ENCODE measurements at regions not wholly inside any gene's neighbourhood (a gene's known extent, or its start where the extent isn't known, plus 50 kb on each side); places are given as distances from the start of the nearest gene placed in this dataset.

DNA sequence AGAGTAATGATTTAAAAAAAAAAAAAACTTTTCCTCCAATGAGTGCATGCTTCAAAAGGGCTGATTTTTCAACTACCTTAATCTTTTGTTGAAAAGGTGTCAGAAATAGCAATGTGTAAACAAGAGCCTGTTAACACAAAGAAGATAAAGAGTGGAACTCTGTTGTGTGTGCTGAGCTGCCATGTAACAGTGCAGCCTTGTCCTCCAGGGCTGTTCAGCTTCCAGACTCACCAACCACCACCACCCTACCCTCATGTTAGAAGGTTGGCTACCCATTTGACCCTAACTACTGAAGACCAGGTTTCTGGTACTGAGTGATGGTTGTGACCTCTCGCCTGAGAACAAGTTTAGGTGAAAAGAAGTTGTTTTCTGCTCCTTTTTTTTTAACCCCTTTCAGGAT lies 222.8 kb upstream of the TEX13C start:
- Histone ChIP-seq H3K36me3 (no peaks in the 10 kb centered on the region), H3K4me3 (no peak overlapping the region), H3K27me3 (no peaks in the 10 kb centered on the region), H3K4me1 (no peaks in the 10 kb centered on the region), H3K27ac (no peak overlapping the region), H3K9me3 (no peaks in the 10 kb centered on the region)
- in situ Hi-C loops (cut with MboI; ENCODE audit: low pct_ligation_motif_present in 1 of 4, low pct_unique_long_range_greater_than_20kb in 1 of 4, low sequenced_read_pairs in 3 of 4) (no loop called here), intact Hi-C loops (cut with DNase I; ENCODE audit: low total_unique reads) (no loop called here)
- 45% methylated on average over 1 of the region's 1 CpG; no CpG with 5 or more reads in 1 of the 2 donors for WGBS, 2 donors (ENCODE audit: low coverage in 1 of 2)
- no peak for DNase-seq
- TF ChIP-seq EP300 (IDR thresholded peaks at IDR 0.05; ENCODE audit: low read depth) = no peak
- TF ChIP-seq, protein P1, sequence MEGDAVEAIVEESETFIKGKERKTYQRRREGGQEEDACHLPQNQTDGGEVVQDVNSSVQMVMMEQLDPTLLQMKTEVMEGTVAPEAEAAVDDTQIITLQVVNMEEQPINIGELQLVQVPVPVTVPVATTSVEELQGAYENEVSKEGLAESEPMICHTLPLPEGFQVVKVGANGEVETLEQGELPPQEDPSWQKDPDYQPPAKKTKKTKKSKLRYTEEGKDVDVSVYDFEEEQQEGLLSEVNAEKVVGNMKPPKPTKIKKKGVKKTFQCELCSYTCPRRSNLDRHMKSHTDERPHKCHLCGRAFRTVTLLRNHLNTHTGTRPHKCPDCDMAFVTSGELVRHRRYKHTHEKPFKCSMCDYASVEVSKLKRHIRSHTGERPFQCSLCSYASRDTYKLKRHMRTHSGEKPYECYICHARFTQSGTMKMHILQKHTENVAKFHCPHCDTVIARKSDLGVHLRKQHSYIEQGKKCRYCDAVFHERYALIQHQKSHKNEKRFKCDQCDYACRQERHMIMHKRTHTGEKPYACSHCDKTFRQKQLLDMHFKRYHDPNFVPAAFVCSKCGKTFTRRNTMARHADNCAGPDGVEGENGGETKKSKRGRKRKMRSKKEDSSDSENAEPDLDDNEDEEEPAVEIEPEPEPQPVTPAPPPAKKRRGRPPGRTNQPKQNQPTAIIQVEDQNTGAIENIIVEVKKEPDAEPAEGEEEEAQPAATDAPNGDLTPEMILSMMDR (IDR thresholded peaks at IDR 0.05) = no peak
- TF ChIP-seq POLR2AphosphoS5 (IDR thresholded peaks at IDR 0.05) = no peak

DNA sequence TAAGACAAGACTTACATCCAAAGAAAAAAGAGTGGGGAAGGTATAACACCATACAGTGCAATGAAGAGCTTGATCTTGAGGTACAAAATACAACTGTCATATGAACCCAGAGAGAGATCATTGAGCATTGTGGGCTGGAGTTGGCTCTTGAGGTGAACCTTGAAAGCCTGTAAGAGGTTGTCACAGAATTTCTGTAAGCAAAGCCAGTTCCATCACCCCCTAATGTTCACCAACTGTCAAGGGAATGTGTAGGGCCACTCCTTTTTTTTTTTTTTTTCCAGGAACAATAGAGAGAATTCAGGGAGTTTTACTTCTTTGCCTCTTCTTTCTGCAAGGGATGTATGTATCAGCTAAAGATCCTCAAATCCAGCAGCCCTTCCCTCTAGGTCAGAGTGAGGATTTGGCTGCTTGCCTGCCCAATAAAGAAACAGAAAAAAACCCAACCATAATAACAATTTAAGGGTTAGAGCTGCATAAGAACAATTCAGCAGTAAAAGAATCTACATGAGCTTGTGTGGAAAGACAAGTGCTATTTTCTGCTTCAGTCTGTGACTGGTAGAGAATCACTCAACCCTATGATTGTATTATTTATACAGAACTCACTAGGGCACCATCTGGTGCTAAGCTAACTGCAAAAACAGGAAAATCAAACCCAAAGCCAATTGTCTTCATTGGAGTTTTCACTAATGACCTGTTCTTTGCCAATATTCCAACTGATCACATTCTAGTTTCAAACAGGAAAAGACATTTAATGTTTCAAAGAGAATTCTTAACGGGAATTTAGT lies 217.5 kb upstream of the TEX13C start:
- no peak for TF ChIP-seq POLR2AphosphoS5 (IDR thresholded peaks at IDR 0.05)
- no peak for TF ChIP-seq EP300 (IDR thresholded peaks at IDR 0.05; ENCODE audit: low read depth)
- no peak for TF ChIP-seq POLR2A (IDR thresholded peaks at IDR 0.05)
- TF ChIP-seq, protein P1 (IDR thresholded peaks at IDR 0.05) = no peak
- no peaks in the 10 kb centered on the region for H3K9me3 ChIP-seq
- no peak overlapping the region for H3K27ac ChIP-seq
- intact Hi-C loops (cut with DNase I; ENCODE audit: low total_unique reads) = no loop called here
- H3K4me1 ChIP-seq = no peaks in the 10 kb centered on the region
- in situ Hi-C loops (cut with MboI; ENCODE audit: low pct_ligation_motif_present in 1 of 4, low pct_unique_long_range_greater_than_20kb in 1 of 4, low sequenced_read_pairs in 3 of 4) = no loop called here
- DNase-seq = no peak
- WGBS, 2 donors (ENCODE audit: low coverage in 1 of 2) = 37 to 80% methylated on average over 1 of the region's 1 CpG
- H3K4me3 ChIP-seq = no peak overlapping the region
- no peaks in the 10 kb centered on the region for H3K27me3 ChIP-seq
- H3K36me3 ChIP-seq = no peaks in the 10 kb centered on the region

DNA sequence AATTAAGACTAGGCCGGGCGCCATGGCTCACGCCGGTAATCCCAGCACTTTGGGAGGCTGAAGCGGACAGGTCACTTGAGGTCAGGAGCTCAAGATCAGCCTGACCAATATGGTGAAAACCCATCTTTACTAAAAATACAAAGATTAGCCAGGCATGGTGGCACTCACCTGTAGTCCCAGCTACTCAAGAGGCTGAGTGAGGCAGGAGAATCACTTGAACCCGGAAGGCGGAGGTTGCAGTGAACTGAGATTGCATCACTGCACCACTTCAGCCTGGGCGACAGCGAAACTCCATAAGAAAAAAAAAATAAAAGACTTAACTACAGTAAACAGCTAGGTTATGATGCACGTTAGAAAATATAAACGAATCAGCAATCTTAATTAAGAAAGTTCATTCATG lies 216.0 kb upstream of the TEX13C start:
- Histone ChIP-seq H3K27me3 (no peaks in the 10 kb centered on the region), H3K4me1 (no peaks in the 10 kb centered on the region), H3K9me3 (no peaks in the 10 kb centered on the region), H3K27ac (no peak overlapping the region), H3K4me3 (no peak overlapping the region), H3K36me3 (no peaks in the 10 kb centered on the region)
- intact Hi-C loops (cut with DNase I; ENCODE audit: low total_unique reads) (no loop called here), in situ Hi-C loops (cut with MboI; ENCODE audit: low pct_ligation_motif_present in 1 of 4, low pct_unique_long_range_greater_than_20kb in 1 of 4, low sequenced_read_pairs in 3 of 4) (no loop called here)
- TF ChIP-seq POLR2A (IDR thresholded peaks at IDR 0.05) (no peak), EP300 (IDR thresholded peaks at IDR 0.05; ENCODE audit: low read depth) (no peak), POLR2AphosphoS5 (IDR thresholded peaks at IDR 0.05) (no peak)
- TF ChIP-seq, protein P1 (IDR thresholded peaks at IDR 0.05) = no peak
- 83% methylated on average over 11 of the region's 11 CpGs; no CpG with 5 or more reads in 1 of the 2 donors for WGBS, 2 donors (ENCODE audit: low coverage in 1 of 2)
- no peak for DNase-seq

DNA sequence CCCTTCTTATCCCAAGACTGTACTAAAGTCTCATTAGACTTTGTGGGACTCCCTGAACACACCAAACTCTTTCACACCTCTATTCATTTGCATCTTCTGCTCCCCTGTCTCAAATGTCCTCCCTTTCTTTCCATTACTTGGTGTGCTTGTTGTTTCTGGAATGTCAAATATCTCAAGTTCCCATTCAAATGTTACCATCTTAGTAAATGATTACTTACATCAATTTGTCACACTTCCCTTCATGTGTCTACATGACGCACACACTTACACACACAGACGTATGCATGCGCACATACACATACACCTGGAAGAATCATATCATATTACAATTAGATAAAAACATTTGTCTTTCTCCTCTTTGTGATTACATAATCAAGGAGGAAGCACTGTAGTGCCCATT lies 210.8 kb upstream of the TEX13C start:
- intact Hi-C loops (cut with DNase I; ENCODE audit: low total_unique reads) = no loop called here
- H3K4me3 ChIP-seq = no peak overlapping the region
- no peaks in the 10 kb centered on the region for H3K9me3 ChIP-seq
- WGBS, 2 donors (ENCODE audit: low coverage in 1 of 2) = 78 to 93% methylated on average over 3 of the region's 3 CpGs
- DNase-seq = no peak
- H3K27me3 ChIP-seq = no peaks in the 10 kb centered on the region
- in situ Hi-C loops (cut with MboI; ENCODE audit: low pct_ligation_motif_present in 1 of 4, low pct_unique_long_range_greater_than_20kb in 1 of 4, low sequenced_read_pairs in 3 of 4) = no loop called here
- no peaks in the 10 kb centered on the region for H3K36me3 ChIP-seq
- TF ChIP-seq POLR2A (IDR thresholded peaks at IDR 0.05) (no peak), POLR2AphosphoS5 (IDR thresholded peaks at IDR 0.05) (no peak), EP300 (IDR thresholded peaks at IDR 0.05; ENCODE audit: low read depth) (no peak)
- TF ChIP-seq, protein P1 (IDR thresholded peaks at IDR 0.05) = no peak
- H3K4me1 ChIP-seq = no peaks in the 10 kb centered on the region
- no peak overlapping the region for H3K27ac ChIP-seq
